Right cardiac atrium (tissue), 5 donors: ENCODE measurements at regions not wholly inside any gene's neighbourhood (a gene's known extent, or its start where the extent isn't known, plus 50 kb on each side); places are given as distances from the start of the nearest gene placed in this dataset.

Source experiments
- ATAC-seq, 2 donors: fragments of 200-7000 bp; cut with Tn5 transposase; one replicate each; pipeline versions ENCODE4 v1.8.0 to v1.9.1; 2020; ENCODE audit warnings: moderate library complexity in 2 of 2, mild to moderate bottlenecking in 1 of 2
- DNase-seq, 3 donors: peaks; one replicate each; pipeline ENCODE4 v3.0.0-alpha.2; 2020
- H3K27ac ChIP-seq: one replicate; pipeline ENCODE4 v1.5.1; 2013; ENCODE audit warnings: mild to moderate bottlenecking, low read length, control low read depth, moderate library complexity
- H3K27me3 ChIP-seq: one replicate; pipeline ENCODE4 v1.6.1; 2013; ENCODE audit not compliant: control insufficient read depth, insufficient read depth
- H3K4me1 ChIP-seq: one replicate; pipeline ENCODE4 v1.6.1; 2013; ENCODE audit warnings: low read length; ENCODE audit not compliant: control insufficient read depth, insufficient read depth
- H3K4me3 ChIP-seq: one replicate; pipeline ENCODE4 v1.5.1; 2013; ENCODE audit warnings: low read length, control low read depth
- H3K9me3 ChIP-seq: one replicate; pipeline ENCODE4 v1.6.1; 2013; ENCODE audit warnings: low read length; ENCODE audit not compliant: control insufficient read depth
- WGBS: extraction: QIAGEN DNeasy Blood & Tissue Kit; methylation state at CpG from one replicate; pipeline ENCODE4 v1.1.7; 2013; 5-methylcytosine and 5-hydroxymethylcytosine counted together
- intact Hi-C, 4 donors: fragments of 100-400 bp; cut with DNase I; formaldehyde crosslinking; loops; one replicate each; pipeline versions ENCODE4 v1.11.0 to v1.14.0; 2022 to 2023
- donor health status: healthy with polysubstance abuse.
- donor health status: DM: no; HTN: yes; CAD: no.
- donor health status: DM: no; HTN: no; CAD: no.
- donor health status: DM: no; HTN: yes; CAD: no; lungs with severe emphysema.
- donor health status: DM: yes; HTN: yes; CAD: no.

DNA sequence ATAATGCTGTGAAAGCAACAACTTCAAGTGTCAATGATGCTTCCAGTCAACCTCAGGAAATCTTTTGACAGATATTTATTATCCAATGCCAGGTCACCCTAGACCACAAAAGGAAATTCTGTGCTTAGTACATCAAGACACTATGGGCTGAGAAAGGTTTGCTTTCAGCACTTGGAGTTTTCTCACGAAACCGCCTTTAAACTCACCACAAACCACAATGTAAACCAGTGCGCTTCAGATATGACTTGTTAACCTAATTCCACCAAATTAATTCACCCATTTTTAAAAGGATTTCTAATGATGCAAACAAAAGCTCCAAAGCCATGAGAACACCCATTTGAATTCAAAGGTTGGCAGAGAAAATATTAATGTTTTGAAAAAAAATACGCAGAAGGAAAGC lies 292.9 kb upstream of the NR2F2 start:
- DNase-seq (no peak), ATAC-seq (no peak)
- WGBS = 89% methylated on average over 4 of the region's 4 CpGs
- H3K9me3 ChIP-seq = no peaks in the 10 kb centered on the region
- no peak overlapping the region for H3K27ac ChIP-seq
- no peaks in the 10 kb centered on the region for H3K4me1 ChIP-seq
- no peaks in the 10 kb centered on the region for H3K27me3 ChIP-seq
- intact Hi-C loops = no loop called here
- H3K4me3 ChIP-seq = no peak overlapping the region

DNA sequence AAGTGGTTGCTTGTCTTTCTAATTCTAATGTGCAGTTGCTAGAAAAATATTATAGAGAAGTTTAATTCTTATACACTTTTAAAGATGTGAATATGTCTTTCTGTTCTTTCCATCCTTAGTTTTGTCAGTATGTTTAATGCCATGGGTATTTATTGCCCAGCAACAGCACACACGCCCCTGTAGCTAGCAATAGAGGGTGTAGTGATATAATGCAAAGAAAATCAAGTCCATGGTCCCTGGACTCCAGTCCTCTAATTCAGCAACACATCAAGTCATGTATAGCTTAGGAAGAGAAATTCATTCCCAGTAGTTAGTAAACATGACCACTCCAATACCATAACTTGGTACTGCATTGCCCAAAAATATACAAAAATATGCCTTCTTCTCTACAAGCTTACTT lies 292.4 kb upstream of the NR2F2 start:
- no peak for DNase-seq
- H3K4me1 ChIP-seq = no peaks in the 10 kb centered on the region
- ATAC-seq = no peak
- H3K27me3 ChIP-seq = no peaks in the 10 kb centered on the region
- H3K9me3 ChIP-seq = no peaks in the 10 kb centered on the region
- H3K27ac ChIP-seq = no peak overlapping the region
- no peak overlapping the region for H3K4me3 ChIP-seq
- WGBS = 8% methylated on average over 1 of the region's 1 CpG
- intact Hi-C loops = no loop called here

DNA sequence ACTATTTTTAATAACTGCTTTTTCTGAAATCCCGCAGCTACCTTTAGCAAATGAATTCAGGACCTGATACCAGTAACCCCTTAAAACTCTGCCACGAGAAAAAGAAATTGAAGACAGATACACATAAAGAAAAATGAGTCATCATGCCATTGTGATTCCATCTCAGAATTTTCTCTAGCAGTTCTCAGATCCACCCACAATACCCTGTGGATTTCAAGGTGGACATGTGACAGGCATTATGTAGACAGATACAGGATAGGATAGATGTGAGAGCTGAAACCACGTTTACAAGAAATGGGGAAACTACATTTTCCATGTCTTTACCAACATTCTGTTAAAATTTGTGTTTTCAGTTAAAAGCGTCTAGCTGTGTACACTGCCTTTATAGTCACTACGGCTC lies 291.9 kb upstream of the NR2F2 start:
- no peak overlapping the region for H3K27ac ChIP-seq
- no peak overlapping the region for H3K4me3 ChIP-seq
- no peaks in the 10 kb centered on the region for H3K27me3 ChIP-seq
- WGBS = 85% methylated on average over 5 of the region's 5 CpGs
- intact Hi-C loops = no loop called here
- ATAC-seq = no peak
- H3K4me1 ChIP-seq = no peaks in the 10 kb centered on the region
- no peaks in the 10 kb centered on the region for H3K9me3 ChIP-seq
- DNase-seq = no peak

DNA sequence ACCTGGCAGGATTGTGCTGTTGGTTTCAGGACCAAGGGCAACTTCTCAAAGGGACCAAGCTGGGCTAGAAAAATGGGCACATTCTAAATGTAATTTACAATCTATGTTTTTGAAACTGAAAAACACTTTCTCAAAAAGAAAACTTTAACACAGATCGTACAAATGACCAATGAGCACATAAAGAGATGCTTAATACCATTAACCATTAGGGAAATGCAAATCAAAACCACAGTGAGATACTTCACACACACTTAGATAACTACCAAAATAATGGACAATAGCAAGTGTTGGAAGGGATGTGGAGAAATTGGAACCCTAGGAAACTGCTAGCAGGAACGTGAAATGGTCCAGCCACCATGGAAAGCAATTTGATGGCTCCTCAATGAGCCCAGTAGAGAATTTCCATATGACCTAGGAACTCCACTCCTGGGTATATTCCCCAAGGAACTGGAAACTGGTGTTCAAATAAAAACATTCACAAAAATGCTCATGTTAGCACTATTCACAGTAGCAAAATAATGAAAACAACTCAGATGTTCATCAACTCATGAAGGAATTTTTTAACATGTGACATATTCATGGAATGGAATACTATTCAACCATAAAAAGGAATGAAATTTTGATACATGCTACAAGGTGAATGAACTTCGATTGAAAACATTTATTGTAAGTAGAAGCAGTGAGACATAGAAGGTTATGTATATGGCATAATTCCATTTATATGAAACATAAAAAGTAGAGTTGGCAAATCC lies 288.3 kb upstream of the NR2F2 start:
- DNase-seq = no peak
- Histone ChIP-seq H3K27me3 (no peaks in the 10 kb centered on the region), H3K27ac (no peak overlapping the region), H3K4me3 (no peak overlapping the region), H3K4me1 (no peaks in the 10 kb centered on the region), H3K9me3 (no peaks in the 10 kb centered on the region)
- 73% methylated on average over 3 of the region's 3 CpGs for WGBS
- ATAC-seq = no peak
- intact Hi-C loops = loop anchor here in 1 of 4 donors (10.0 kb wide), 1 partner anchor 283 kb away; no protein-coding TSS in a partner anchor

DNA sequence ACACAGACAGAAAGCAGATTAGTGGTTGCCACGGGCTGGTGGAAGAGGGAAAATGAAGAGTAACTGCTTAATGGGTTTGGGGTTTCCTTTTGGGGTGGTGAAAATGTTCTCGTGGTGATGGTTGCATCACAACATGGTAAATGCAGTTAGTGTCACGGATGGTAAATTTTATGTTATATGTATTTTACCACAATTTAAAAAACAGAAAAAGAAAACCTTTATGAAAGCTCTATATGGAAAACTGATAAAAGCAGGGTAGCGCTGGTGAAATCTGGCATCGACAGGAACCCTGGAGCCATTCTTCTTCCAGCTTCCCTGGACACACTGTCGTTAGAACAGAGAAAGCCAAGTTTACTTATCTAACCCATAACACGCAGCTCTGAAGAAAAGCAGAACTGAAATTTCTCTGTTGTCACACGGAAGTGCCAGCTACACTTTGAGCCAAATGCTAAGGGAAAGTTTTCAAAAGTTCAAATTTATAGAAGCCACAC lies 287.7 kb upstream of the NR2F2 start:
- H3K4me3 ChIP-seq = no peak overlapping the region
- no peaks in the 10 kb centered on the region for H3K9me3 ChIP-seq
- 33% methylated on average over 8 of the region's 8 CpGs for WGBS
- no peaks in the 10 kb centered on the region for H3K27me3 ChIP-seq
- no peak for DNase-seq
- H3K4me1 ChIP-seq = no peaks in the 10 kb centered on the region
- peak; percentile 53 to 72 for ATAC-seq
- H3K27ac ChIP-seq = no peak overlapping the region
- intact Hi-C loops = loop anchor here in 1 of 4 donors (10.0 kb wide), 1 partner anchor 282 kb away; no protein-coding TSS in a partner anchor

DNA sequence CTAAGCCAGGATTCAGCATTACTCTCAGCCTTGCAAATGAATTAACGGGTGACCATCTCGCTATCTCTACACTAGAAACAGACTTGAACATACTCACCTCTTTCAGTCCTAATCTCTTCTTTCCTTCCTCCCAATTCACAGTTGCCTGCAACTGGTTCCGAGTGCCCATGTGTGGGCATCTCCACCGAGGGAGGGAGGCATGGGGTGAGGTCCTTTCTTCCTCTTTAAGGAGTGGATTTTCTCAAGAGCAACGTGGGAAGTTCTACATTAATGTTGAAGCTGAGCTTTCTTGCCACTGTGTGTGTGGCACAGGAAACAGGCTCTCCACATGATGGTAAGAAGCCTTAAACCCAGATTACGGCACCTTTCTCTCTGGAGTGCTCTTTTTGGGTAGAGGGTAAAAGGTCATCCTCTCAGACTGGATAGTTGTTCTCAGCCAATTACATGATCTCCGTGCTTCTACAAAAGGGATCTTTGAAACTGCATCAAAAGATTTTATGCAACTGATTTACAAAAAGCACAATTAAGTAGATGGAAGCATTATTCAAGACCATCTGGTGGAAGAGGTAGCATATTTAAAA lies 286.8 kb upstream of the NR2F2 start:
- ATAC-seq = no peak
- Histone ChIP-seq H3K27me3 (no peaks in the 10 kb centered on the region), H3K27ac (no peak overlapping the region), H3K4me3 (no peak overlapping the region), H3K4me1 (no peaks in the 10 kb centered on the region), H3K9me3 (no peaks in the 10 kb centered on the region)
- intact Hi-C loops = loop anchor here in 1 of 4 donors (10.0 kb wide), 1 partner anchor 281 kb away; no protein-coding TSS in a partner anchor
- 78% methylated on average over 7 of the region's 7 CpGs for WGBS
- DNase-seq = no peak

DNA sequence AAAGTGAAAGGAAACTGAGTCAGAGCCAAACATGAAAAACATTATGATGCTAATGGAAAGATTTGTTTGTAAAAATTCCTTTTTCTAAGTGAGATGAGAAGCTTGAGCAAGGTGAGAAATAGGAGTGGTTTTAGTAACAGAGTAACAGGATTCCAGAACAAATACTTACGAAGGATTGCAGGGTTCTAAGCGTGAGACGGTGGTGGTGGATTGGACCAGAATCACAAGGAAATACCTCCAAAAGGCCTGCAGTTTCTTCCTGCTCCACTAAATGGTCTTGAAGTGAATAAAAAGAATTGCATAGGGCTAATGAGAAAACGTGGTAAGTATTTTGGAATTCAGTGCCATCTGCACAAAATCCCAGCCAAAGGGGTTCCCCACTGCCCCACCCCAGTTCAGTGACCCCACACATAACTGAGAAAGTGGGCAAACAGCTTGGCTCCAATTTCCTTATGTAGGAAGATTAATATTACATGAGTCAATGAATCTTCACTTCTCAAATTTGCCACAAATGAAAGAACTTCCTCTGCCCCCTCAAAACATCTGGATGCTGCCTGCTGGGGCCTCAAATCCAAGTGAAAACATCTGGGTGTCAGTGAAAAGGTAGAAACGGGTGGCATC lies 283.8 kb upstream of the NR2F2 start:
- intact Hi-C loops = loop anchor here in 1 of 4 donors (10.0 kb wide), 1 partner anchor 278 kb away; no protein-coding TSS in a partner anchor
- Histone ChIP-seq H3K4me1 (no peaks in the 10 kb centered on the region), H3K27me3 (no peaks in the 10 kb centered on the region), H3K9me3 (no peaks in the 10 kb centered on the region), H3K4me3 (no peak overlapping the region), H3K27ac (no peak overlapping the region)
- whole genome bisulfite sequencing = 66% methylated on average over 5 of the region's 5 CpGs
- ATAC-seq (no peak), DNase-seq (no peak)

DNA sequence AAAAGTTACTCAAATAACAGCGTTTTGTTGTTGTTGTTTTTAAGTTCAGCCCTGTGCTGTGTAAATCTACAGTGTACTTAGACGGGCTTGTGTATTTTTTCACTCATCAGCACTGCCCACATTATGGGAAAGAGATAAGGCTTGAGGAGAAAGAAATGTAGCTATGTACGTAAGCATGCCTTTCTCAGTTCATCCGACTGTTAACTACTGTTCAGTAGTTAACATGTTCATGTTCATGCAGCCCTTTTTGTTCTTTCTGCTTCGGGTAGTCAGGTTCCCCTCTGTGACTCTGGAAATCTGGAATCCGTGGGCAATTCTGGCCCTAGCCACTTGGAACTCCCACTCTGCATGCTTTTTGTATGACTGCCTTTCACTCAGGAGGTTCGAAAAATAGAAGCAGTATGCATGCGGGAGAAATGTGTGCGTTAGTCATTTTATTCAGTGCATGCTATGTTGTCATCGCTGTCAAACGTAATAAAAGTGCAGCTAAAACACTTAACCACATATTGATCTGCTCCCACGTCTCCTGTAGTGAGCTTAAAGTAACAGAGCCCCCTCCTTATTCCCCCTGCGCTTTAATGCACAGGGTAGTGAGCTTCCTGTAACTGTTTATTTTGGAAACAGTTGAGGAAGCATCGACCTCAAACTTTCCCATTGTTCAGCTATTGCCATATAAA lies 283.1 kb upstream of the NR2F2 start:
- 11% methylated on average over 14 of the region's 14 CpGs for WGBS
- intact Hi-C loops = loop anchor here in 1 of 4 donors (10.0 kb wide), 1 partner anchor 277 kb away; no protein-coding TSS in a partner anchor
- peak overlapping the region; percentile 20 for H3K27ac ChIP-seq

DNA sequence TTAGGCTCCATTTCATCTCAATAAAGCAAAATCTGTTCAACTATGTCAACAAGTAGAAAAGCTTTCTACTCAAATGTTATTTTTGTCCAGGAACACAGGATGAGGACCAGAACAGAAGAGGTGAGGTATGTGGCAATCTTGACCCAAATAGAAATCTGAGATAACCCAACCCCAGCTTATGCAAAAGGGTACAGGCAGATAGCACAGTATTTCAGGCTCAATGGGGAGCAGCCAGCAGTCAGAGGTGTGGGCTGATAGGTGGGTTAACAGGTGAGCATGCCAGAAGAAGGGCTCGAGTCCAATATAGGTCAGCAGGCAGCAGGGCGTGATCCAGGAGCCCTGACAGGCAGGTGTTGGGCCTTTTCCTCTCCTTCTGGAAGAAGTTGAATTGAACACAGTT lies 281.2 kb upstream of the NR2F2 start:
- no peak overlapping the region for H3K4me3 ChIP-seq
- intact Hi-C loops = loop anchor here in 1 of 4 donors (10.0 kb wide), 1 partner anchor 275 kb away; no protein-coding TSS in a partner anchor
- ATAC-seq = no peak
- DNase-seq = peak in 1 of 3 donors; percentile 37
- no peaks in the 10 kb centered on the region for H3K9me3 ChIP-seq
- no peaks in the 10 kb centered on the region for H3K4me1 ChIP-seq
- H3K27me3 ChIP-seq = no peaks in the 10 kb centered on the region
- peak overlapping the region; percentile 17 for H3K27ac ChIP-seq
- 66% methylated on average over 2 of the region's 2 CpGs for WGBS

More for the DNA sequence above, 283.1 kb upstream of the NR2F2 start:
- H3K4me1 ChIP-seq = no peaks in the 10 kb centered on the region
- no peaks in the 10 kb centered on the region for H3K9me3 ChIP-seq
- peak overlapping the region; percentile 23 for H3K4me3 ChIP-seq
- DNase-seq = no peak
- peak; percentile 55 to 70 for ATAC-seq
- no peaks in the 10 kb centered on the region for H3K27me3 ChIP-seq

DNA sequence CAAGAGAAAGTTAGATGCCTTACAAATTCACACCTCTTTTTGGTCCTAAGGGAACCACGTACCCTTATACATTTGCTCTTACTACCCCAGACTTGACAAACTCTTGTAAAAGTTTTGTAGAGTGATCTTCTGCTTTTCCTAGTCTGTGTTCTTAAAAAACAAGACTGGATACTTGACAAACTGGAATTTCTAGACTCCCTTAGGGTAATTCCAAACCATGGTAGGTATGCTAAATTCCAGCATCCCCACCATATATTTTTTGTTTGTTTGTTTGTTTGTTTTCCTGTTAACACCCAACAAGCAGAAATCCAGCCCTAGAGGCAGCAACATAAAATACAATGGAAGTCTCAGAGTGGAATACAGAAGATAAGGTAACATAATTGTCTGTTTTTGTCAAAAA lies 280.7 kb upstream of the NR2F2 start:
- intact Hi-C loops = loop anchor here in 3 of 4 donors (5.0 to 10.0 kb wide), 2 partner anchors 275 to 278 kb away; no protein-coding TSS in a partner anchor
- Histone ChIP-seq H3K27ac (no peak overlapping the region), H3K27me3 (no peaks in the 10 kb centered on the region), H3K9me3 (no peaks in the 10 kb centered on the region), H3K4me3 (no peak overlapping the region), H3K4me1 (no peaks in the 10 kb centered on the region)
- WGBS = 71% methylated on average over 1 of the region's 1 CpG
- DNase-seq (no peak), ATAC-seq (no peak)
